ENCODE measurements at regions not wholly inside any gene's neighbourhood (a gene's known extent, or its start where the extent isn't known, plus 50 kb on each side); places are given as distances from the start of the nearest gene placed in this dataset.
"Not testable (repeated sequence)": the region's sequence is repeated elsewhere in the genome, so short reads cannot be mapped to it uniquely, and the experiment has no call there.

- TF ChIP-seq CTCF (IDR thresholded peaks at IDR 0.05; ENCODE audit: insufficient read depth, low read depth, low read length, missing control alignments), result no peak
- no peak overlapping the region for H3K4me3 ChIP-seq (ENCODE audit: low read depth, low read length)
- DNase-seq (ENCODE audit: low read depth), result no peak
Measured at GRCh38 chr17:74137416-74137815, 66.1 kb upstream of the RPL38 start.

GRCh38 chr17:74139120-74139519 lies 64.4 kb upstream of the RPL38 start:
- no peak for DNase-seq (ENCODE audit: low read depth)
- TF ChIP-seq CTCF (IDR thresholded peaks at IDR 0.05; ENCODE audit: insufficient read depth, low read depth, low read length, missing control alignments), result no peak
- no peak overlapping the region for H3K4me3 ChIP-seq (ENCODE audit: low read depth, low read length)

- TF ChIP-seq CTCF (IDR thresholded peaks at IDR 0.05; ENCODE audit: insufficient read depth, low read depth, low read length, missing control alignments), result no peak
- H3K4me3 ChIP-seq (ENCODE audit: low read depth, low read length), result no peak overlapping the region
- peak; percentile 13 for DNase-seq (ENCODE audit: low read depth)
Measured at GRCh38 chr17:74140282-74140681, 63.2 kb upstream of the RPL38 start.

- no peak overlapping the region for H3K4me3 ChIP-seq (ENCODE audit: low read depth, low read length)
- DNase-seq (ENCODE audit: low read depth), result no peak
- no peak for TF ChIP-seq CTCF (IDR thresholded peaks at IDR 0.05; ENCODE audit: insufficient read depth, low read depth, low read length, missing control alignments)
Measured at GRCh38 chr17:74141612-74142011, 61.9 kb upstream of the RPL38 start.

GRCh38 chr17:74143318-74143717 lies 60.2 kb upstream of the RPL38 start:
- H3K4me3 ChIP-seq (ENCODE audit: low read depth, low read length); DNase-seq (ENCODE audit: low read depth): not testable (repeated sequence)

GRCh38 chr17:74145756-74146155 lies 57.7 kb upstream of the RPL38 start:
- TF ChIP-seq CTCF (IDR thresholded peaks at IDR 0.05; ENCODE audit: insufficient read depth, low read depth, low read length, missing control alignments), result no peak
- no peak for DNase-seq (ENCODE audit: low read depth)
- no peak overlapping the region for H3K4me3 ChIP-seq (ENCODE audit: low read depth, low read length)

GRCh38 chr17:74146196-74146595 lies 57.3 kb upstream of the RPL38 start:
- H3K4me3 ChIP-seq (ENCODE audit: low read depth, low read length), result no peak overlapping the region
- DNase-seq (ENCODE audit: low read depth), result no peak
- TF ChIP-seq CTCF (IDR thresholded peaks at IDR 0.05; ENCODE audit: insufficient read depth, low read depth, low read length, missing control alignments), result no peak

Data from GM12865 (cell line).